Testis (tissue), 2 donors: ENCODE measurements at regions not wholly inside any gene's neighbourhood (a gene's known extent, or its start where the extent isn't known, plus 50 kb on each side); places are given as distances from the start of the nearest gene placed in this dataset.

Experiments
- POLR2A ChIP-seq: fragments of 450-650 bp; IDR thresholded peaks from one replicate; pipeline ENCODE4 v1.6.1; 2017; ENCODE audit warnings: antibody characterized with exemption, mild to moderate bottlenecking, moderate library complexity
- TF ChIP-seq, protein P1 (sequence below), 3 experiments: fragments of 450-650 bp in 2 of 3; fragments of 200-600 bp in 1 of 3; sonication (generic) in 1 of 3; IDR thresholded peaks; one replicate each; pipeline ENCODE4 v1.5.1; 2016 to 2019; ENCODE audit warnings: antibody characterized with exemption in 3 of 3, mild to moderate bottlenecking in 2 of 3, moderate library complexity in 1 of 3

GRCh38 chr3:103089758-103090157, 654.9 kb downstream of the ZPLD1 start:
- no peak for TF ChIP-seq POLR2A
- TF ChIP-seq, protein P1, sequence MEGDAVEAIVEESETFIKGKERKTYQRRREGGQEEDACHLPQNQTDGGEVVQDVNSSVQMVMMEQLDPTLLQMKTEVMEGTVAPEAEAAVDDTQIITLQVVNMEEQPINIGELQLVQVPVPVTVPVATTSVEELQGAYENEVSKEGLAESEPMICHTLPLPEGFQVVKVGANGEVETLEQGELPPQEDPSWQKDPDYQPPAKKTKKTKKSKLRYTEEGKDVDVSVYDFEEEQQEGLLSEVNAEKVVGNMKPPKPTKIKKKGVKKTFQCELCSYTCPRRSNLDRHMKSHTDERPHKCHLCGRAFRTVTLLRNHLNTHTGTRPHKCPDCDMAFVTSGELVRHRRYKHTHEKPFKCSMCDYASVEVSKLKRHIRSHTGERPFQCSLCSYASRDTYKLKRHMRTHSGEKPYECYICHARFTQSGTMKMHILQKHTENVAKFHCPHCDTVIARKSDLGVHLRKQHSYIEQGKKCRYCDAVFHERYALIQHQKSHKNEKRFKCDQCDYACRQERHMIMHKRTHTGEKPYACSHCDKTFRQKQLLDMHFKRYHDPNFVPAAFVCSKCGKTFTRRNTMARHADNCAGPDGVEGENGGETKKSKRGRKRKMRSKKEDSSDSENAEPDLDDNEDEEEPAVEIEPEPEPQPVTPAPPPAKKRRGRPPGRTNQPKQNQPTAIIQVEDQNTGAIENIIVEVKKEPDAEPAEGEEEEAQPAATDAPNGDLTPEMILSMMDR (IDR thresholded peaks at IDR 0.05) = no peak
